GM12874 (cell line): ENCODE measurements at regions not wholly inside any gene's neighbourhood (a gene's known extent, or its start where the extent isn't known, plus 50 kb on each side); places are given as distances from the start of the nearest gene placed in this dataset.

Source experiments
- CTCF ChIP-seq: IDR thresholded peaks from 2 replicates; pipeline ENCODE4 v1.5.1; 2011; ENCODE audit warnings: low read depth, mild to moderate bottlenecking, control low read depth, low read length, moderate library complexity; ENCODE audit not compliant: insufficient read depth

- no peak for TF ChIP-seq CTCF
Measured at GRCh38 chr18:34357944-34358580, 133.3 kb upstream of the NOL4 start.

DNA sequence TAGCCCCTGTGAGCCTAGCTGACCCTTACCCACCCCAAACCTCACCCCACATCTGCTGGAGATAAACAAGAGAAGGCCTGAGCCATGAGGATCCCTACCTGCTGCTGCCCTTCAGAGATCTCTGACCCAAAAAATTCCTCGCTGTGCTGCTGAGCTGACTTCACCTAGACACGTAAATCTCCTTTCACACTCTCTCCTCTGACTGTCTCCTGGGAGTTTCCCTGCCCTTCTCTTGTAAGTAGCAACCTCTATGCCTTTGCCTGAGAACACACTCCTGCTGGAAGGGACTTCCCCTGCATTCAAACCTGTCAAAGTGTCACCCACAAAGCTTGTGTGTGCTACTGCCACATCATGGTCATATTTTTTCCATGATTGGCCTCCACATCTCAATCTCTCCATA lies 134.2 kb upstream of the NOL4 start:
- no peak for TF ChIP-seq CTCF

DNA sequence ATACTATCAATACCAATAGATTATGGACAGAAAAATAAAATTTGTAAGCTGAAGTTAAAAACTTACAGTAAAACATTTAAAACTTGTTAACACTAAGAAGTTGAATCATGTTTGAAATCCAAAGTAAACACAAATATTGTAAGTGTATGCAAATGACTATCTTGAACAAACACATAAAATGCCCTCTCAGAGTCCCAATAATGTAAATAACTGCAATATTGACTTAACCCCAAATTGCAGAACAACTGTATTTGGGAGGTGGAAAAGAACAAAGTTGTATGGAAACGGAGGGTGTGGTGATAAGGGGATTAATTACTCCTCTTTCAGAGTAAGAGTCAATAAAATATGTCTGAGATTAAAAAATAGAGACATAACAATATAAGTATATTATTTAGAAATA lies 140.0 kb upstream of the NOL4 start:
- no peak for TF ChIP-seq CTCF

DNA sequence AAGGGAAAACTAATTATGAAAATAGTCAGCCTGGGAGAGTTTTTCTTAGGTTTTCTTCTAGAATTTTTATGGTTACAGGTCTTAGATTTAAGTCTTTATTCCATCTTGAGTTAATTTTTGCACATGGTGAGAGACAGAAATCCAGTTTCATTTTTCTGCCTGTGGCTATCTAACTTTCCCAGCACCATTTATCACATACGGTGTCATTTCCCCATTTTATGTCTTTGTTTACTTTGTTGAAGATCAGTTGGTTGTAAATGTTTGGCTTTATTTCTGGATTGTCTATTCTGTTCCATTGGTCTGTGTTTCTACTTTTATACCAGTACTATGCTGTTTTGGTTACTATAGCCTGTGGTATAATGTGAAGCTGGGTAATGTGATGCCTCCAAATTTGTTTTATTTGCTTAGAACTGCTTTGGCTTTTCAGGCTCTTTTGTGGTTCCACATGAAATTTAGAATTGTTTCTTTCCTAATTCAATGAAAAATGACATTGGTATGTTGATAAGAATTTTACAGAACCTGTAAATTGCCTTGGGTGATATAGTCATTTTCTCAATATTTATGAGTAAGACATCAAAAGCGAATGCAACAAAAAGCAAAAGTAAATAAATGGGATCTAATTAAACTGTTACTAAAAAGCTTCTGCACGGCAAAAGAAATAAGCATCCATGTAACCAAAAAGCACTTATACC lies 146.1 kb upstream of the NOL4 start:
- no peak for TF ChIP-seq CTCF

DNA sequence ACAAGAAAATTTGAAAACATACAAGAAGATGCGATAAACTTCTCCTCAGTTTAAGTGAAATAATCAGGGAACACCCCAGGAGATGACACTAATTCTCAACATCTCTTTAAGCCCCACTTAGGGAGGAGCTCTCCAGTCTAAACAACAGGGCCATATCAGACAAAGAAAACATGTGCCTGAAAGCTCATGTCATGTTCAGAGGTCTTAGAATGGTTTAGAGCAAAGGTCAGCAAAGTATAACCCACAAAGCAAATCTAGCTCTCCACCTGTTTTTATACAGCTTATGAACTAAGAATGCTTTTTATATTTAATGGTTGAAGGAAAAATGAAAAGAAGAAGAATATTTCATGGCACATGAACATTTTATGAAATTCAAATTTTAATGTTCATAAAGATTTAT lies 155.6 kb upstream of the NOL4 start:
- TF ChIP-seq CTCF: no peak

DNA sequence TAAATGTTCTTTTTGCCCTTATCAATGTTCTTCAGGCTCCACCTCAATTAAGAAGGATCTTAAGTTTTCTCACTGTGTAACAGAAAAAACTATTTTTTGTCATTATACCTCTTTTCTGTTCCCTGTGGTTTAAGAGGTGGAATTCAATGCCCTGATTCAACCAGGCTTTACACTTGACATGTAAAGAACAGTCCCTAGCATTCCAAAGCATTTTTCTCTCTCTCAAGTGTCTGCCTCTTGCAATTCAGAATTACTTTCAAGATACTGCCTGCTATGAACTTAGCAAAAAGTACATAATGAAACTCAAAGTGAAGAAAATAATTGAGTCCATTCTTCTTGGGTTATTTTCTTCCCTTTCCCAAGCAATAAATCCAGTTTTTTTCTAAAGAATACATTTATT lies 160.6 kb upstream of the NOL4 start:
- TF ChIP-seq CTCF: no peak

GRCh38 chr18:34386803-34387202 lies 162.1 kb upstream of the NOL4 start:
- TF ChIP-seq CTCF: no peak
